Liver (tissue), 8 donors: ENCODE measurements at regions not wholly inside any gene's neighbourhood (a gene's known extent, or its start where the extent isn't known, plus 50 kb on each side); places are given as distances from the start of the nearest gene placed in this dataset.
"Not testable (repeated sequence)": the region's sequence is repeated elsewhere in the genome, so short reads cannot be mapped to it uniquely, and the experiment has no call there.

Experiments used
- DNase-seq: peaks from one replicate; pipeline ENCODE4 v3.0.0-alpha.2; 2017; ENCODE audit warnings: low spot score
- H3K27ac ChIP-seq, 2 donors: one replicate each; pipeline ENCODE4 v1.7.0; 2013; ENCODE audit warnings: inconsistent platforms in 2 of 2, low read length in 2 of 2, control low read depth in 1 of 2, low read depth in 1 of 2, mild to moderate bottlenecking in 1 of 2
- H3K27me3 ChIP-seq, 4 donors: one replicate each; pipeline versions ENCODE4 v1.6.1 to v1.7.0; 2013; ENCODE audit warnings: low read length in 3 of 4, inconsistent platforms in 1 of 4, mild to moderate bottlenecking in 1 of 4, moderate library complexity in 1 of 4; ENCODE audit not compliant: control insufficient read depth in 4 of 4, insufficient read depth in 4 of 4
- H3K36me3 ChIP-seq, 4 donors: one replicate each; pipeline versions ENCODE4 v1.6.1 to v1.7.0; 2013; ENCODE audit warnings: low read length in 3 of 4, mild to moderate bottlenecking in 3 of 4, low read depth in 1 of 4, moderate library complexity in 1 of 4; ENCODE audit not compliant: control insufficient read depth in 4 of 4, insufficient read depth in 3 of 4
- H3K4me1 ChIP-seq, 4 donors: one replicate each; pipeline versions ENCODE4 v1.6.1 to v1.7.0; 2013; ENCODE audit warnings: low read length in 3 of 4, mild to moderate bottlenecking in 3 of 4, moderate library complexity in 1 of 4; ENCODE audit not compliant: control insufficient read depth in 4 of 4, insufficient read depth in 4 of 4
- H3K4me3 ChIP-seq, 3 donors: one replicate each; pipeline versions ENCODE4 v1.6.1 to v1.7.0; 2013; ENCODE audit warnings: low read length in 3 of 3, control low read depth in 1 of 3, low read depth in 1 of 3, mild to moderate bottlenecking in 1 of 3
- H3K9ac ChIP-seq, 2 donors: one replicate each; pipeline ENCODE4 v1.7.0; 2013; ENCODE audit warnings: low read length in 2 of 2, mild to moderate bottlenecking in 2 of 2, moderate library complexity in 2 of 2, control low read depth in 1 of 2, low read depth in 1 of 2
- H3K9me3 ChIP-seq, 4 donors: one replicate each; pipeline versions ENCODE4 v1.6.1 to v1.7.0; 2013; ENCODE audit warnings: low read length in 3 of 4; ENCODE audit not compliant: control insufficient read depth in 4 of 4
- ATF3 ChIP-seq: IDR thresholded peaks from 2 replicates; pipeline ENCODE4 v1.6.1; 2016; ENCODE audit warnings: antibody characterized with exemption
- CTCF ChIP-seq: fragments of 150-350 bp; IDR thresholded peaks from 2 replicates; pipeline ENCODE4 v1.5.1; 2017; ENCODE audit warnings: improper control_type of control experiment, low read depth, low read length; ENCODE audit not compliant: missing input control
- EGR1 ChIP-seq, 2 donors: IDR thresholded peaks; 2 replicates each; pipeline ENCODE4 v1.6.1; 2016 to 2018; ENCODE audit warnings: antibody characterized with exemption in 2 of 2, low read depth in 2 of 2
- FOXA1 ChIP-seq: IDR thresholded peaks from 2 replicates; pipeline ENCODE4 v1.6.1; 2016; ENCODE audit warnings: antibody characterized with exemption
- FOXA2 ChIP-seq: IDR thresholded peaks from 2 replicates; pipeline ENCODE4 v1.6.1; 2016; ENCODE audit warnings: antibody characterized with exemption
- HNF4A ChIP-seq, 2 donors: conservative IDR thresholded peaks; 2 replicates each; pipeline ENCODE4 v1.6.1; 2016; ENCODE audit warnings: antibody characterized with exemption in 2 of 2, mild to moderate bottlenecking in 2 of 2
- JUND ChIP-seq, 2 donors: IDR thresholded peaks; 2 replicates each; pipeline ENCODE4 v1.6.1; 2016; ENCODE audit warnings: antibody characterized with exemption in 2 of 2
- MAX ChIP-seq: IDR thresholded peaks from 2 replicates; pipeline ENCODE4 v1.6.1; 2016; ENCODE audit warnings: antibody characterized with exemption
- NR2F2 ChIP-seq: IDR thresholded peaks from 2 replicates; pipeline ENCODE4 v1.6.1; 2016; ENCODE audit warnings: antibody characterized with exemption
- RAD21 ChIP-seq, 2 donors: IDR thresholded peaks; 2 replicates each; pipeline ENCODE4 v1.6.1; 2016; ENCODE audit warnings: antibody characterized with exemption in 2 of 2, mild to moderate bottlenecking in 2 of 2
- REST ChIP-seq: IDR thresholded peaks from 2 replicates; pipeline ENCODE4 v1.6.1; 2016; ENCODE audit warnings: antibody characterized with exemption, mild to moderate bottlenecking
- RXRA ChIP-seq, 2 donors: IDR thresholded peaks; 2 replicates each; pipeline ENCODE4 v1.6.1; 2017 to 2018; ENCODE audit warnings: antibody characterized with exemption in 2 of 2, mild to moderate bottlenecking in 1 of 2
- SP1 ChIP-seq: IDR thresholded peaks from 2 replicates; pipeline ENCODE4 v1.6.1; 2018; ENCODE audit warnings: antibody characterized with exemption, mild to moderate bottlenecking
- TAF1 ChIP-seq: conservative IDR thresholded peaks from 2 replicates; pipeline ENCODE4 v1.6.1; 2016; ENCODE audit warnings: antibody characterized with exemption, mild to moderate bottlenecking
- WGBS: extraction: QIAGEN DNeasy Blood & Tissue Kit; methylation state at CpG from one replicate; pipeline ENCODE4 v1.1.7; 2013; 5-methylcytosine and 5-hydroxymethylcytosine counted together
- donor health status: healthy.
- donor health status: healthy.
- donor health status: healthy.
- donor health status: healthy.
- donor health status: healthy.

GRCh38 chr9:26502311-26502710, 390.3 kb downstream of the CAAP1 start:
- Histone ChIP-seq H3K4me3 (no peak overlapping the region), H3K9me3 (peaks cover 0 to 2% (median 0%) of the 10 kb centered on the region in 4 donors), H3K27me3 (no peaks in the 10 kb centered on the region), H3K9ac (no peak overlapping the region), H3K4me1 (no peaks in the 10 kb centered on the region), H3K36me3 (no peaks in the 10 kb centered on the region), H3K27ac (no peak overlapping the region)
- WGBS = 39% methylated on average over 3 of the region's 3 CpGs
- no peak for DNase-seq
- TF ChIP-seq NR2F2 = no peak
- no peak for TF ChIP-seq CTCF
- no peak for TF ChIP-seq TAF1
- no peak for TF ChIP-seq JUND (IDR thresholded peaks at IDR 0.05)
- TF ChIP-seq MAX = no peak
- TF ChIP-seq EGR1 (IDR thresholded peaks at IDR 0.05; ENCODE audit: low read depth in 2 of 2) = no peak
- TF ChIP-seq REST = no peak
- no peak for TF ChIP-seq FOXA2
- TF ChIP-seq FOXA1 = no peak
- TF ChIP-seq HNF4A (conservative IDR thresholded peaks at IDR 0.05) = no peak
- TF ChIP-seq RAD21 (IDR thresholded peaks at IDR 0.05) = no peak
- TF ChIP-seq RXRA (IDR thresholded peaks at IDR 0.05) = no peak
- no peak for TF ChIP-seq ATF3
- no peak for TF ChIP-seq SP1

GRCh38 chr9:26500471-26500870, 392.1 kb downstream of the CAAP1 start:
- Histone ChIP-seq H3K9me3 (peaks cover 0 to 2% (median 0%) of the 10 kb centered on the region in 4 donors), H3K4me1 (no peaks in the 10 kb centered on the region), H3K27me3 (no peaks in the 10 kb centered on the region), H3K36me3 (no peaks in the 10 kb centered on the region), H3K9ac (no peak overlapping the region), H3K27ac (no peak overlapping the region), H3K4me3 (no peak overlapping the region)
- WGBS = 62% methylated on average over 3 of the region's 3 CpGs
- TF ChIP-seq MAX (no peak), RXRA (IDR thresholded peaks at IDR 0.05) (no peak)
- no peak for DNase-seq

- not testable (repeated sequence) for H3K27me3 ChIP-seq, H3K9ac ChIP-seq, H3K4me1 ChIP-seq, H3K4me3 ChIP-seq, H3K36me3 ChIP-seq, DNase-seq, H3K27ac ChIP-seq, H3K9me3 ChIP-seq
- 95% methylated on average over 59 of the region's 59 CpGs for WGBS
These were observed 399.7 kb downstream of the CAAP1 start for GRCh38 chr9:26492608-26493521.

- not testable (repeated sequence) for H3K27ac ChIP-seq, H3K27me3 ChIP-seq, H3K9me3 ChIP-seq, H3K4me1 ChIP-seq, H3K4me3 ChIP-seq, H3K36me3 ChIP-seq, H3K9ac ChIP-seq, DNase-seq
- 90% methylated on average over 35 of the region's 35 CpGs for WGBS
These were observed 400.5 kb downstream of the CAAP1 start for GRCh38 chr9:26491922-26492607.
